ENCODE measurements at regions not wholly inside any gene's neighbourhood (a gene's known extent, or its start where the extent isn't known, plus 50 kb on each side); places are given as distances from the start of the nearest gene placed in this dataset.

DNA sequence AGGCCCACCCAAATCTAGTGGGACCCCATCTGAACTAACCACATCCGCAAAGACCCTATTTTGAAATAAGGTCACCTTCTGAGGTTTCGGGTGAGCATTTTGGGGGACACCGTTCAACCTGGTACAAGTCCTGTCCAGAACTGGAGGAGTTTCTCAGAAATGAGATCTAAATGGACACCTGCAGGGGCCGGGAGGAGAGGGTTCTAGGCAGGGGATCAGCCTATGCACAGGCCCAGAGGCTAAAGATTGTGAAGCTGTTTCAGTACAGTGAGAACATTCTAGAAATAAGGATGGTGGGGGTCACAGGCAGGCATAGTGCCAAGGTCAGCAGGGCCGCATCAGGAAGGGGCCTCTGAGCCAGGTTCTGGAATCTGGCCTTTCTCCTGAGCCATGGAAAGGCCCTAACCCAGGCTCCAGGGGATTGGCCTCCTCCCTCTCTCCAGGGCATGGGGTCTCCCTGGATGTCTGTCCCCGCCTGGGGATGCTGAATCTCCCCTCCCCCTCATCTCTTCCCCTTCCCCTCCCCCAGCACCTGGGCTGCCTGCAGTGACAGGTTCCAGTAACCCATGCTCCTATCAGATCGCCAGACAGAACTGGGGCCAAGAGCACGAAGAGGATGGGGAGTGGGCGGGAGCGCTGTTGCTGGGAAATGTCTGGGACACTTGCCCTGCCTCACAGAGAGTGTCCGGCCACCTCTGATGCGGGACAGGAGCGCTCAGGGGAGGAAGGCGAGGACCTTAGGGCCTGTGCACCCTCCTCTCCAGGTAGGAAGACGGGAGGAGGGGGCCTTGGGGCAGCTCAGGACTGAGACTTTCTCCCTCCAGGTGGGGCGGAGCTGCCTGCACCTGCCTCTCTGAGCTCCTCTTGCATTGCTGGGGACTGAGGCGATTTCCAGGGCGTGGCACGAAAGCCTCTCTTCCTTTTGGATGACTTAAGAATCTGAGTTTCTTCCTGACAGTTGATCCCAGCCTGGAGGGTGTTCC lies 321.4 kb upstream of the TNRC6C start:
- H3K27ac ChIP-seq: no peak overlapping the region
- H3K9me3 ChIP-seq: no peaks in the 10 kb centered on the region
- DNase-seq: no peak
- WGBS, 2 donors (ENCODE audit: low coverage in 1 of 2): 45 to 77% methylated on average over 2 to 18 of the region's 19 CpGs
- H3K36me3 ChIP-seq: no peaks in the 10 kb centered on the region
- no peaks in the 10 kb centered on the region for H3K4me1 ChIP-seq
- peaks cover 23% of the 10 kb centered on the region for H3K27me3 ChIP-seq
- TF ChIP-seq POLR2AphosphoS5 (IDR thresholded peaks at IDR 0.05): no peak
- no peak for TF ChIP-seq POLR2A (IDR thresholded peaks at IDR 0.05)
- TF ChIP-seq, protein P1, sequence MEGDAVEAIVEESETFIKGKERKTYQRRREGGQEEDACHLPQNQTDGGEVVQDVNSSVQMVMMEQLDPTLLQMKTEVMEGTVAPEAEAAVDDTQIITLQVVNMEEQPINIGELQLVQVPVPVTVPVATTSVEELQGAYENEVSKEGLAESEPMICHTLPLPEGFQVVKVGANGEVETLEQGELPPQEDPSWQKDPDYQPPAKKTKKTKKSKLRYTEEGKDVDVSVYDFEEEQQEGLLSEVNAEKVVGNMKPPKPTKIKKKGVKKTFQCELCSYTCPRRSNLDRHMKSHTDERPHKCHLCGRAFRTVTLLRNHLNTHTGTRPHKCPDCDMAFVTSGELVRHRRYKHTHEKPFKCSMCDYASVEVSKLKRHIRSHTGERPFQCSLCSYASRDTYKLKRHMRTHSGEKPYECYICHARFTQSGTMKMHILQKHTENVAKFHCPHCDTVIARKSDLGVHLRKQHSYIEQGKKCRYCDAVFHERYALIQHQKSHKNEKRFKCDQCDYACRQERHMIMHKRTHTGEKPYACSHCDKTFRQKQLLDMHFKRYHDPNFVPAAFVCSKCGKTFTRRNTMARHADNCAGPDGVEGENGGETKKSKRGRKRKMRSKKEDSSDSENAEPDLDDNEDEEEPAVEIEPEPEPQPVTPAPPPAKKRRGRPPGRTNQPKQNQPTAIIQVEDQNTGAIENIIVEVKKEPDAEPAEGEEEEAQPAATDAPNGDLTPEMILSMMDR (IDR thresholded peaks at IDR 0.05): no peak
- no peak for TF ChIP-seq EP300 (IDR thresholded peaks at IDR 0.05; ENCODE audit: low read depth)
- no peak overlapping the region for H3K4me3 ChIP-seq
- in situ Hi-C loops (cut with MboI; ENCODE audit: low pct_ligation_motif_present in 1 of 4, low pct_unique_long_range_greater_than_20kb in 1 of 4, low sequenced_read_pairs in 3 of 4) (no loop called here), intact Hi-C loops (cut with DNase I; ENCODE audit: low total_unique reads) (no loop called here)

DNA sequence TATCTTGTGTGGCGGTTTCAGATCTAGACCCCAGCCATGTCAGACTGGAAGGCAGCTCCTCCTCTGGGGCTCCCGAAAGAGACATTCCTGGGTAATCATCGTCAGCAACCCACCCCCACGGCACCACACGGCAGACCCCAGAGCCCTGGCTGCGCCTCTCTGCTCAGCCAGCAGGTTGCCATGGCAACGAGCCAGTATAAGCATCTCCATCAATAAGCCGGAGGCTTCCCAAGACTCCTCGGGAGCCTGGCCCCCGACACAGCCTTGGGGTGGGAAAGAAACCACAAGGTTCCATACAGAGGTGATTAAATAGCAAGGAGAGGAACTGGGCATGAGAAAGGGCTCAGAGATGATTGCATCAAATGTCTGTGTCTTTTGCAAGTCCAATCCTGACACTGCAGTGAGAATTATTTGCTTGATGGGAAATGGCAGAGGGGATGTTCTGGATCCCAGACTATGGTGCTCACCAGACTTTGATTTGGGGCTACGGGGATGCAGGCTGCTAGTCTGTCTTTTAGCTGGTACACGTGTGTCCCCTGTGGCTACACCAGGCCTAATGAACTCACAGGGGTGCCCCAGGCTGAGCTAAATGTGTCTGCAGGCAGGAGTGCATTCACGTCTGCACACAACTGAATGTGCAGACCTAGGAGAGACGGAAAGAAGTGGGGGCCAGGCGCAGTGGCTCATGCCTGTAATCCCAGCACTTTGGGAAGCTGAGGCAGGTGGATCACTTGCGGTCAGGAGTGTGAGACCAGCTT lies 320.5 kb upstream of the TNRC6C start:
- in situ Hi-C loops (cut with MboI; ENCODE audit: low pct_ligation_motif_present in 1 of 4, low pct_unique_long_range_greater_than_20kb in 1 of 4, low sequenced_read_pairs in 3 of 4): no loop called here
- H3K4me3 ChIP-seq: no peak overlapping the region
- no peaks in the 10 kb centered on the region for H3K36me3 ChIP-seq
- no peaks in the 10 kb centered on the region for H3K4me1 ChIP-seq
- 65% methylated on average over 16 of the region's 16 CpGs; no CpG with 5 or more reads in 1 of the 2 donors for WGBS, 2 donors (ENCODE audit: low coverage in 1 of 2)
- no peak overlapping the region for H3K27ac ChIP-seq
- TF ChIP-seq, protein P1 (IDR thresholded peaks at IDR 0.05): no peak
- no peak for TF ChIP-seq EP300 (IDR thresholded peaks at IDR 0.05; ENCODE audit: low read depth)
- no peak for TF ChIP-seq POLR2AphosphoS5 (IDR thresholded peaks at IDR 0.05)
- TF ChIP-seq POLR2A (IDR thresholded peaks at IDR 0.05): no peak
- intact Hi-C loops (cut with DNase I; ENCODE audit: low total_unique reads): no loop called here
- no peaks in the 10 kb centered on the region for H3K9me3 ChIP-seq
- H3K27me3 ChIP-seq: peaks cover 23% of the 10 kb centered on the region
- DNase-seq: no peak

DNA sequence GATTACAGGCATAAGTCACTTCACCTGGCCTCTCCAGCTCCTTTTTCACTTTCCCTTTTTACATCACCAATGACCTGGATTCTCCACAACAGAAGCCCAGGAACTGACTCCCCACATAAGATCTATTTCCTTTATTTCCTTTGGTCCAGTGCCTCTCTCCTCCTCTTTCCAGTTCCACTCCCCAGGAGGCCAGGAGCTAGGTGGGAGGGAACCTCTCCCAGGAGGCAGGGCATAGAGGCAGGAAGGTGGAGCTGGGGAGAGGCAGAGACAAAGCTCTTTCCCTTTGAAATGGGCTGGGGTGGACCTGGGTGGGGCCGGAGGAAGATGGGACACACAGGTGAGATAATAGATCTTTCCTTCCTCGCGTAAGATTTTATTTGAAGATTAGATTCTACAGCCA lies 318.3 kb upstream of the TNRC6C start:
- 60 to 86% methylated on average over 1 to 3 of the region's 3 CpGs for WGBS, 2 donors (ENCODE audit: low coverage in 1 of 2)
- H3K27ac ChIP-seq: no peak overlapping the region
- no peaks in the 10 kb centered on the region for H3K9me3 ChIP-seq
- H3K4me1 ChIP-seq: no peaks in the 10 kb centered on the region
- H3K4me3 ChIP-seq: no peak overlapping the region
- no peak for DNase-seq
- TF ChIP-seq POLR2A (IDR thresholded peaks at IDR 0.05) (no peak), POLR2AphosphoS5 (IDR thresholded peaks at IDR 0.05) (no peak), EP300 (IDR thresholded peaks at IDR 0.05; ENCODE audit: low read depth) (no peak)
- TF ChIP-seq, protein P1 (IDR thresholded peaks at IDR 0.05): no peak
- H3K36me3 ChIP-seq: no peaks in the 10 kb centered on the region
- intact Hi-C loops (cut with DNase I; ENCODE audit: low total_unique reads) (no loop called here), in situ Hi-C loops (cut with MboI; ENCODE audit: low pct_ligation_motif_present in 1 of 4, low pct_unique_long_range_greater_than_20kb in 1 of 4, low sequenced_read_pairs in 3 of 4) (no loop called here)
- H3K27me3 ChIP-seq: peaks cover 33% of the 10 kb centered on the region

DNA sequence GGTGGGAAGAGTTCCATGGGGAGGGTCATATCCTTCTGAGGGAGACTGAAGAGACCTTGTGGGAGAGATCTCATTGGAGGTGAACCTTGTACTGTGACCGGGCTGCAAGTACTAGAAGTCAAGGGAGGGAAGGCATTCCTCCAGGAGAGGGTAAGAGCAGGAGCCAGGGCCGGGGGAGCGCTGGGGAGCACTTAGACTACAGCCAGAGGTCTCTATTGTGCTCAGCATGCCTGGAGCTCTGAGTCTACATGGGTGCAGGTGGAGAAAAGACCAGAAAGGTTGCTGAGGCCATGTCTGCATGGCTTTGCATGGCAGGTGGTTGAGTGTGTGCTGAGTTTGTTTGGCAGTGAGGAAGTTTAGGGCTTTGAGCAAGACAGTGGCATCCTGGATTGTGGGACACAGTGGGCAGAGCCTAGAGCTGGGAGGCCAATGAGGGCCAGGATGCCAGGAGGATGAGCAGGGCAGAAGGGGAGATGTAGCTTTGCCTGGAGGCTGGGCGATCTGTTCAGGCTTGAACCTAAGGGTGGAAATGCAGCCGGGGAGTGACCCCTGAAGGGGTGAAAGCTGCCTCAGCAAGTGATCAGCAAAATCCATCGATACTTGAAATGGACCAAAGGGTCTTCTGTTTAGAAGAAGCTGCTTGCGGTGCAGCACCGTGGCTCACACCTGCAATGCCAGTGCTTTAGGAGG lies 317.4 kb upstream of the TNRC6C start:
- TF ChIP-seq POLR2A (IDR thresholded peaks at IDR 0.05): no peak
- TF ChIP-seq, protein P1 (IDR thresholded peaks at IDR 0.05): no peak
- no peak for TF ChIP-seq EP300 (IDR thresholded peaks at IDR 0.05; ENCODE audit: low read depth)
- no peak for TF ChIP-seq POLR2AphosphoS5 (IDR thresholded peaks at IDR 0.05)
- intact Hi-C loops (cut with DNase I; ENCODE audit: low total_unique reads) (no loop called here), in situ Hi-C loops (cut with MboI; ENCODE audit: low pct_ligation_motif_present in 1 of 4, low pct_unique_long_range_greater_than_20kb in 1 of 4, low sequenced_read_pairs in 3 of 4) (no loop called here)
- no peaks in the 10 kb centered on the region for H3K9me3 ChIP-seq
- H3K27me3 ChIP-seq: peaks cover 36% of the 10 kb centered on the region
- no peaks in the 10 kb centered on the region for H3K36me3 ChIP-seq
- WGBS, 2 donors (ENCODE audit: low coverage in 1 of 2): 83 to 87% methylated on average over 8 of the region's 8 CpGs
- H3K27ac ChIP-seq: no peak overlapping the region
- no peaks in the 10 kb centered on the region for H3K4me1 ChIP-seq
- DNase-seq: no peak
- no peak overlapping the region for H3K4me3 ChIP-seq

Measured in transverse colon (tissue), 4 donors.